HG03571 (cell line): ENCODE measurements at regions not wholly inside any gene's neighbourhood (a gene's known extent, or its start where the extent isn't known, plus 50 kb on each side); places are given as distances from the start of the nearest gene placed in this dataset.

Experiments
- ATAC-seq: cut with Tn5 transposase; IDR thresholded peaks from one replicate; pipeline ENCODE4 v1.9.1; 2021; ENCODE audit not compliant: unreplicated experiment

DNA sequence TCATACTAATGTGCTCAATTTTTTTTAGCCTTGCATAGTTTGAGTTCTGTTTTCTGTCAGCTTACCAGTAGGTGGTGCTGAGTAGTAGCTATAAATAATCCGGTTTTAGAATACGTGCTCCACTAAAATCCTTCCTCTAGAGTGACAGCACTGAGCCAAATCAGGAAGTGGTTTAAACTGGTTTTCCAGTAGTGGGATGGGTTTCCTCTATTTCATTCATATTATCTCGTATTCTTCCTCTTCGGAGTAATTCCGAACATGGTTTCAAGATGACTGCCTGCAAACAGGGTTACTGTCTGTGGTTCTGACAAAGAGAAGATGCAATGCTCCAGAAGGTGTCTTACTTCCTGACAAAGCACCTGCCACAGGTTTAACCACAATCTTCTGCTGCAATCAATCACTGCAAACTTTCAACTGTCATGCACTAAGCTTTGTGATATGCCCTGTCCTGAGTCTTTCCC lies 496.9 kb upstream of the VRK2 start:
- no peak for ATAC-seq

DNA sequence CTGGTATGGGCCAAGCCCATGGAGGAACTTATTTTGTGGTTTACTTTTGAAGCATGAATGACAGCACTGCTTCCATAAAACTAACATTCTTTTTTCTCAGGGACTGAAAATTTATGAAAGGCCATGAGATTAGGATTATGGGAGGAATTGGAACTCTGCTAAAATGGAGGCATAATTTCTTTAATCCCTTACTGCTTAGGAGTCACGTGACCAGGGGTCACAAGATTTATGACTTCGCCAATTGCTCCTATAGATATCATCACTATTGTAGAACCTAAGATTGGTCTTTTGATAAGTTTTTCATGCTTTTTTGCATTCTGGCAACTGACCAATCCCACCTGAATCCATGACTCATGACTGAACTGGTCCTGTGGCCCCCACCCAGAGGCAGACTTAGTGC lies 495.7 kb upstream of the VRK2 start:
- no peak for ATAC-seq

DNA sequence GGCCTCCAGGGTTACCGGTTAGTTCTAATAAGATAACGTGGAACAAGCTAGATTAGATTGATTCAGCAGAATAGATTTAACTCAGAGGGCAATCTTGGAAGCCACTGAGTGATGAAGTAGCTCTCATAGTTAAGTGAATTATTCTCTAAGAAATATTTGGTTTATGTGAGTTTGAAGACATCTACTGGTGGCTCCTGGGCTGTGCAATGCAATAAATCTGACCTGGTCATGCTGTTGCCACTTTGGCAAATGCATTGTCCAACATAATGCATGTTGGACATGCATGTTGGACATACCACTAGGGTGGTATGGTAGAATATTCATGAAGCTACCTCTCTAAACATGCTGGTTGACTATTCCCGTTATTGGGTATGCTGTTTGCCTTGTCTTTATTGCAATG lies 493.7 kb upstream of the VRK2 start:
- no peak for ATAC-seq

DNA sequence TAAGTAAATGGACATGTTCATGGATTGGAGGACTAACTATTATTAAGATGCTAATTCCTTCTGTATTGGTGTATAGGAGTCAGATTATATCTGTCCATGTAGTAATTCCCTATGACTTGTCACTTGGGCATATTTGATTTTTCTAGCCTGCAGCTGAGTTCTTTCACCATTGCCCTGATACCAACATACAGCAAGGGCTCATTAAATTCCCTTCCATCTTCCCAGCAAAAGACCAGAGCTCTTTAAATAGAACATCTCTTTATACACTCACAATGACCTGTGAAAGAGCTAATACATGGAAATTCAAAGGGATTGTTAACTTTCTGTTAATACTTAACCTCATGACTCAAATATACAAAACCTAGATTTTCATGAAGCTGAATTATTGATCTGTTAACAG lies 492.3 kb upstream of the VRK2 start:
- ATAC-seq, result no peak

DNA sequence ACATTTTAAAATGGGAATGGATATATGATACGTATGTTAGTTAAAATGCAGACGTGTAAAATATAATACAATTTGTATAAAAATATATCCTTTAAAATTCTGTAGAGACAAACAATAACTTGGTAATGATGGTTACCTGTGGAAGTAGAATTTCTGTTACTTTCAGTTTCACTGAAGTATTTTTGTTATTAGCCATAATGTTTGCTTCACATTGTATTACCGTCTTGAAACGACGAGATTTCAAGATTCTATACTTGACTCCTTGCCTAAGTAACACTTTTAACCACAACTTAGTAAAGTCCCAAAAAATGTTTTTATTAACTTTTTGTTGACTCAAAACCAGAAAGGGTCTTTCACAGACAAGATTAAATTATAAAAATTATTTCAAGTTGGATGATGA lies 488.3 kb upstream of the VRK2 start:
- no peak for ATAC-seq

- no peak for ATAC-seq
Observed at GRCh38 chr2:57562495-57562894, 484.1 kb upstream of the VRK2 start.

GRCh38 chr2:57563015-57563414 lies 483.6 kb upstream of the VRK2 start:
- ATAC-seq, result no peak

GRCh38 chr2:57567245-57567644 lies 479.4 kb upstream of the VRK2 start:
- ATAC-seq, result no peak

DNA sequence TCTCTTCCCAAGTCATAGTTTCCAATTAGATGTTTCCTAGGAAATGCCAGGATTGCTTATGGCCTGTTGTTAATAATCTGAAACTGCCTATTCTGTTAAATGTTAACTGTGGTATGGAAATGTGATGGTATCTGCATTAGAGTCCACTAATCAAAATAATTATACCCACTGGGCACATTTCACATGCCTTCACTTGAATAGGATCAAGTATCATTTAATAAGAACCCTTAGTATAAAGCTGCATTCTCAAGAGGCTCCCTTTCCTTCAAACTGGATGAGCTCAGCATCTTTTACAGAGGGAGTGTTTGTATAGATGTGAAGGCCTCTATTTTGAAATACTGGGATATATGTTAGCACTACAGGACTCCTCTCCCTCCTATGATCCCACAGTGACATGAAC lies 477.2 kb upstream of the VRK2 start:
- no peak for ATAC-seq

DNA sequence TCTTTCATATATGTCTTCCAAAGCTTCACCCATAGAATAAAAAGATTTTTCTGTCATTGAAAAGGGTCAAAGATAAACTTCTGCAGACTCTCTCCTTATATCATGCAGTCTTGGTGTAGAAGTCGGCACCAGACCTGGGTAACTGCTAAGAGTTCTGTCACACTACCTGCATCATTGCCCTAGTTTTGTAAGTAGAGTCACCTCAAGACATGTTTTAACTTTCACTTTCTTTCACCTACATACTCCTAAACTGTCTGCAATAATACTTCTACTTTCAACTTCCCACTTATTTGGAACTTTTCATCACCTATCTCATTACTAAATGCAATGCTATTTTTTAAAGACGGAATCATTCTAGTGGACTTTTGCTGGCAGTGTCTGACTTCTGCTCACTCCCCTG lies 475.6 kb upstream of the VRK2 start:
- ATAC-seq, result no peak

GRCh38 chr2:57575700-57576268 lies 470.8 kb upstream of the VRK2 start:
- no peak for ATAC-seq

GRCh38 chr2:57576983-57577382 lies 469.6 kb upstream of the VRK2 start:
- ATAC-seq, result no peak

DNA sequence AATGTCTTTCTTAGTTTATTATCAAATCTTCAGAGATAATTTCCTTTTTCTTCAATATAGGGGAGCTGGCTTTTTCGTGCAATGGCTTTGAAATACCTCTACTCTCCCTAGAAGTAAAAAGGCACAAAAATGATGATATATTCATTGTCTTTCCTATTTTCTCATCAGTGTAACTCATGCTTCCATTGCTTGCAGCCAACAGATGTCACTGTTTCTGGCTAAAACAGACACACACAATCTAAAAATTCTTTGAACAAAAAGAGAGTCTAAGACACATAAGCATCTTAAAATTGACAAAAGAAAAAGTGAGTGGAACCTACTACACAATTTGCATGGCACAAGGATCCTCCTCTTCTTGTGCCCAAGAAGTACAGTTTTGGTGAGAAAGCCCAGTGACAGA lies 448.7 kb upstream of the VRK2 start:
- no peak for ATAC-seq

DNA sequence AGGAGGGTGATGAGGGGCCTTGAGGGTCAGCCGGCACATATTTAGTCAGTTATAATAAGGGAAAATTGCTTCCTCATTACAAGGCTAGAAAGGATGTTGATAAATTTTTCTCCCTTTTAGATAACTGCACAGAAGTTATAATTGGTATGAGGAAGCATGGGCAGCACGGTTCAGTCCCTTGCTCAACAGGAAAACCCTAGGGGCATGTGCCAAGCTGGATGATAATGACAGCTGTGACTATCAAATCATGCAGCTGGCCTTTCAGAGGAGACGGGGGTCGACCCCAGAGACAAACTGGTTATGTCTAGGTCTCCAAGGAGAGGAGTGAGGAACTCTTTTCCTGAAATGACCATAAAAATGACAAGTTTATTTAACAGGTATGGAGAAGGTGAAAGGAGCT lies 448.1 kb upstream of the VRK2 start:
- no peak for ATAC-seq

- no peak for ATAC-seq
Observed at GRCh38 chr2:57602733-57603132, 443.9 kb upstream of the VRK2 start.

DNA sequence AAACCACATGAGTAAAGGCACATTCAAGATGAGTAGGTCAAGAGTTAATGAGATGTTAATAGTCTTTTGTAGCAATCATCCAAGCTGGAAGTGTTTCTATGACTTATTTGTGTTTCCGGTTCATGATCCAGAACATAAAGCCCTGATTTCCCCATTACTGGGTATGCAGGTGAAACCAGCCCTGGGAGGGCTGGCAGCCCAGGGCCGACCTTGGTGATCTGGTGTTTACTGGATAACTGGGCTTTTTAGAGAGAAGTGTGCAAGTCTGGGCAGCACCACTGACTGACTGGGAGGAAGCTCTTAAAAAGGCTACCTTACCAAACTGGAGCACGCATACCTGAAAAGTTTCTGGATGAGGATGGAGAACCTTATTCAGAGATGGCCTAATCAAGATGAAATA lies 431.6 kb upstream of the VRK2 start:
- ATAC-seq, result no peak

GRCh38 chr2:57615855-57616556 lies 430.6 kb upstream of the VRK2 start:
- no peak for ATAC-seq

GRCh38 chr2:57617318-57617717 lies 429.3 kb upstream of the VRK2 start:
- ATAC-seq, result no peak

DNA sequence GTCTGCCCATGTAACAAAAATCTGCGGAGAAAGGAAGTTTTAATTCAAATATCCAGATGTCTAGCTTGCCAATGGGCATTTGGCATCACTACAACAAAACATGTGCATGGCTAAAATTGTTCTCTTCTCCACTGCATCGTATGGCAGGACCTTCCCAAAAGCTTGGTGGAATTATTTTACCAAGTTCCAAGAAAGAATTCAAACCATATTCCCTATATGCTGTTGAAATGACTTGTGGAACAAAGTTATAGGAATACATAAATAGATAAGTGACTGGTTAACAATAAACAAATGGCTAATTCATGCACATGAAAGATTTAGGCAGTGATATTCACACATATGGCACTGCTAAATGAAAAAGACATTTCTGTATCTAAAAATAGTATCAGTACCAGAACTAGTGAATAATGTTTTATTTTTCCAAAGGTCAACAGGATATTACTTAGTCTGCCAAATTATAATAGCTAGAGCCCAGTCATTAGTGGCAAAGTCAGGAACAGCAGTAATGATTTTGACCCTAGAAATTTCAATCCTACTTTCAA lies 425.4 kb upstream of the VRK2 start:
- no peak for ATAC-seq

DNA sequence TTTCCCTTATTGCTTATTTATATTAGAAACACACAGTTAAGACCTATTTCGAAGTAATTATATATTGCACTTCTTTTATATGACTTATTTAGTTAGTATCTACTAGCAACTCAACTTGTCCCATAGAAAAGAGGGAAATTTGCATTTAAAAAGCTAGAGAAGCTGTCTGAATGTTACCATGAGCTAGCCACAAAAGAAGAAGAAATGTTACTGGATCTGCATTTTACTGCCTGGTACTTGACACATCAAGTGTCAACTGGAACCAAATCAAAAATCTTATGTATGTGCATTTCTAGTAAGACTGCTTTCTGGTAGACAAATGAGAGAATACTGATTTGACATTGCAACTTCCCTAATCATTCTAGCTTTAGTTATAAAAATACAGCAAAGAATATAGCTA lies 424.6 kb upstream of the VRK2 start:
- no peak for ATAC-seq

- ATAC-seq, result no peak
Observed at GRCh38 chr2:57656198-57656597, 390.4 kb upstream of the VRK2 start.

- no peak for ATAC-seq
Observed at GRCh38 chr2:57669570-57669969, 377.0 kb upstream of the VRK2 start.

DNA sequence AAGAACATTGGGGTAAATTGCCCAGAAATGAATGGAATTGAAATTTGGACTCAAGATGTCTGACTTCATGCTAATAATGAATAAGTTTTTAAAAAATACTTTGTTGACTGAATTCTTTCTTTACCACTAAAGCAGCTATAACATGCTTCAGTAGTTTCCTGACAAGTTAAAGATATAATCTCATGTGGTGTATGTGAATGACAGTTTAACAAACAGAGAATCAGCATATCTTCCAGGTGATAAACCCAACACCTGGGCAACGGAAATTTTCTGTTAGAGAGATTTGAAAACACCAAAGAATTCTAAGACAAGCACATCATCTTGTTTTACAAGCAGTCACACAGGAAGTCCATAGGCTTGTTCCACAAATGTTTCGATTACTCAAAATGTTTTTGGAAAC lies 372.6 kb upstream of the VRK2 start:
- no peak for ATAC-seq
